ENCODE measurements at regions not wholly inside any gene's neighbourhood (a gene's known extent, or its start where the extent isn't known, plus 50 kb on each side); places are given as distances from the start of the nearest gene placed in this dataset.

GRCh38 chr6:134560019-134560418 is 242.1 kb upstream of the SGK1 start:
- ChIA-PET CTCF (no interaction called here), POLR2A (ENCODE audit: unreplicated experiment) (no interaction called here)
- H3F3A ChIP-seq (ENCODE audit: insufficient read depth, low read depth) = no peaks in the 10 kb centered on the region
- H3K4me2 ChIP-seq = no peak overlapping the region
- H4K20me1 ChIP-seq (ENCODE audit: insufficient read depth) = no peaks in the 10 kb centered on the region
- no peaks in the 10 kb centered on the region for H3K36me3 ChIP-seq (ENCODE audit: low read depth)
- intact Hi-C loops (cut with micrococcal nuclease; ENCODE audit: unreplicated experiment) = no loop called here
- H3K9me3 ChIP-seq (ENCODE audit: insufficient read depth, low read depth) = peaks cover 8% of the 10 kb centered on the region; the same call in 1 of the 2 replicates
- H3K9me2 ChIP-seq (ENCODE audit: insufficient read depth) = no peaks in the 10 kb centered on the region; the same call in 1 of the 2 replicates
- no peak for TF ChIP-seq EZH2 (IDR thresholded peaks at IDR 0.05; ENCODE audit: low read depth)
- TF ChIP-seq CTCF (conservative IDR thresholded peaks at IDR 0.05) = no peak
- no peaks in the 10 kb centered on the region for H3K27me3 ChIP-seq (ENCODE audit: insufficient read depth, low read depth)
- H3K79me2 ChIP-seq (ENCODE audit: low read depth) = no peaks in the 10 kb centered on the region
- no peak overlapping the region for H2AFZ ChIP-seq
- BruUV-seq (replicated peaks) = no TSS peak
- no peak overlapping the region for H3K27ac ChIP-seq
- no peak overlapping the region for H3K4me3 ChIP-seq
- H3K4me1 ChIP-seq (replicated peaks; ENCODE audit: insufficient read depth) = no peaks in the 10 kb centered on the region
- DNase-seq = no peak

GRCh38 chr6:134557509-134557908 is 239.6 kb upstream of the SGK1 start:
- CTCF ChIA-PET = no interaction called here
- no peak for TF ChIP-seq CTCF (conservative IDR thresholded peaks at IDR 0.05)
- TF ChIP-seq EZH2 (IDR thresholded peaks at IDR 0.05; ENCODE audit: low read depth) = no peak
- Histone ChIP-seq H3K4me1 (replicated peaks; ENCODE audit: insufficient read depth) (no peaks in the 10 kb centered on the region), H3K27me3 (ENCODE audit: insufficient read depth, low read depth) (no peaks in the 10 kb centered on the region), H3K36me3 (ENCODE audit: low read depth) (no peaks in the 10 kb centered on the region), H3K4me3 (no peak overlapping the region), H3K9me3 (ENCODE audit: insufficient read depth, low read depth) (peaks cover 11% of the 10 kb centered on the region; the same call in 1 of the 2 replicates), H4K20me1 (ENCODE audit: insufficient read depth) (no peaks in the 10 kb centered on the region), H3K9me2 (ENCODE audit: insufficient read depth) (no peaks in the 10 kb centered on the region; the same call in 1 of the 2 replicates), H3K4me2 (no peak overlapping the region), H3K79me2 (ENCODE audit: low read depth) (no peaks in the 10 kb centered on the region), H3K27ac (no peak overlapping the region), H2AFZ (no peak overlapping the region), H3F3A (ENCODE audit: insufficient read depth, low read depth) (no peaks in the 10 kb centered on the region)
- POLR2A ChIA-PET (ENCODE audit: unreplicated experiment) = no interaction called here
- intact Hi-C loops (cut with micrococcal nuclease; ENCODE audit: unreplicated experiment) = no loop called here
- no TSS peak for BruUV-seq (replicated peaks)
- DNase-seq = no peak

GRCh38 chr6:134555672-134556071 is 237.8 kb upstream of the SGK1 start:
- Histone ChIP-seq H3F3A (ENCODE audit: insufficient read depth, low read depth) (no peaks in the 10 kb centered on the region; the same call in 1 of the 2 replicates), H3K27ac (no peak overlapping the region), H3K4me1 (replicated peaks; ENCODE audit: insufficient read depth) (peaks cover 14% of the 10 kb centered on the region), H3K27me3 (ENCODE audit: insufficient read depth, low read depth) (no peaks in the 10 kb centered on the region), H3K9me2 (ENCODE audit: insufficient read depth) (no peaks in the 10 kb centered on the region; the same call in 1 of the 2 replicates), H3K4me3 (no peak overlapping the region), H3K4me2 (no peak overlapping the region), H3K9me3 (ENCODE audit: insufficient read depth, low read depth) (peaks cover 11% of the 10 kb centered on the region; the same call in 1 of the 2 replicates), H3K36me3 (ENCODE audit: low read depth) (no peaks in the 10 kb centered on the region), H2AFZ (no peak overlapping the region), H4K20me1 (ENCODE audit: insufficient read depth) (no peaks in the 10 kb centered on the region), H3K79me2 (ENCODE audit: low read depth) (no peaks in the 10 kb centered on the region)
- TF ChIP-seq CTCF (conservative IDR thresholded peaks at IDR 0.05) = no peak
- no peak for TF ChIP-seq EZH2 (IDR thresholded peaks at IDR 0.05; ENCODE audit: low read depth)
- no peak for DNase-seq
- ChIA-PET POLR2A (ENCODE audit: unreplicated experiment) (no interaction called here), CTCF (no interaction called here)
- BruUV-seq (replicated peaks) = no TSS peak
- intact Hi-C loops (cut with micrococcal nuclease; ENCODE audit: unreplicated experiment) = no loop called here
